IPS-18c (cell line): ENCODE measurements at regions not wholly inside any gene's neighbourhood (a gene's known extent, or its start where the extent isn't known, plus 50 kb on each side); places are given as distances from the start of the nearest gene placed in this dataset.

Experiments used
- H3K4me3 ChIP-seq: 2 replicates; pipeline ENCODE4 v1.7.0; 2013; ENCODE audit warnings: low read depth, mild to moderate bottlenecking, low read length, moderate library complexity; ENCODE audit not compliant: insufficient read depth
- H3K9me3 ChIP-seq: one replicate; pipeline ENCODE4 v1.6.1; 2013; ENCODE audit warnings: mild to moderate bottlenecking, low read length, moderate library complexity; ENCODE audit not compliant: control insufficient read depth, insufficient read depth

DNA sequence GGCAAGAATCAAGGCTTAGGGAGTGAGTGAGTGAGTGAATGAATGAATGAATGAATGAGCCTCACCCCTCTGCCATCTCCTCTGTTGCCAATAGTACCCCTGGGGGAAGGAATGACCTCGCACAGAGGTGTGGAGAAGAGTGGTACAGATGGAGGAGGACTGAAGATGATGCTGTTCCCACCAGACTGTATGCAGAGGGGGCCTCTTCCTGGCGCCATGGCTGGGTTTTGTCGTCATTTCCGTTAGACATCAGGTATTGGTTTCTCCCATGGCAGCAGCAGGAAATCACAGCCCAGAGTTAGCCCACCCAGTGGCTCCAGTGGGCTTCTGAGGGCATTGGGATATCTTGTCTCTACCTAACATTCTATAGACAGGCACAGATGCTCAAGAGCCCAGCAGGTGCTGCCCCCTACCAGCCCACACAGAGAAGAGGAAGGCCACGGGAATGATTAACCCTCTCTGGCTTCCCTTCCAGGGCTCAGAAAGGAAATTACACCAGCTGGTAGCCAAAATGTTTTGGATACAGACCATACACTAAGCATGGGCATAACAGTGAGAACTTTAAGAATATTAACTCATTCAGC is 109.8 kb upstream of the SLC6A11 start:
- Histone ChIP-seq H3K9me3 (no peaks in the 10 kb centered on the region), H3K4me3 (no peak overlapping the region)

DNA sequence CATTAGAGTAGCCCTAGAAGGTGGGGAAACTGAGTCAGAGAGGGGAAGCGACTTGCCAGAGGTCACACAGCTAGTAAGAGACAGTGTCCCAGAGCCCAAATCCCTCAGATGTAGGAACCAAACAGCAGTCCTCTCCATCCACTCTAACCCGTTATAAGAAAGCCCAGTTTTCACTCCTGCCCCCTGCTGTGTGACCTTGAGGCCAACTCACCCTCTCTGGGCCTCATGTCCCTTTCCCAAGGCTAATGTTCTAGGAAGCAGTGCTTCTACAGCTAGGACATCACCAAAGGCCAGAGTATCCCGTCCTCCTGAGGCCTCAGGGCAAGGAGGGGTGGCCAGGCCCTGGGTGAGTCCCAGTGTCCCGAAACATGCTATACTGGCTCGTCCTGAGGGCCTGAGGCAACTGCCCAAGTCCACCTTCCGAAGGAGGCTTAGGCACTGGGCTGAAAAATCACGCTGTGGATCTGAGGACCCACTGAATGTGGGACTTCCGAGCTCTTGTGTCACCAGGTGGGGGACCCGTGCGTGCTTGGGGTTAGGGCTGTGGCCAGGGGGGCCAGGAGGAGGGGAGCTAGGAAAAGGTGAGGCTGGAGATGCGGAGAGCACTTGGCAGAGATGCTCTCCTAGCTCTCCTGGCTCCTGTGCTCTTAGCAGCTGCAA is 109.2 kb upstream of the SLC6A11 start:
- no peaks in the 10 kb centered on the region for H3K9me3 ChIP-seq
- H3K4me3 ChIP-seq: peak overlapping the region; percentile 55

DNA sequence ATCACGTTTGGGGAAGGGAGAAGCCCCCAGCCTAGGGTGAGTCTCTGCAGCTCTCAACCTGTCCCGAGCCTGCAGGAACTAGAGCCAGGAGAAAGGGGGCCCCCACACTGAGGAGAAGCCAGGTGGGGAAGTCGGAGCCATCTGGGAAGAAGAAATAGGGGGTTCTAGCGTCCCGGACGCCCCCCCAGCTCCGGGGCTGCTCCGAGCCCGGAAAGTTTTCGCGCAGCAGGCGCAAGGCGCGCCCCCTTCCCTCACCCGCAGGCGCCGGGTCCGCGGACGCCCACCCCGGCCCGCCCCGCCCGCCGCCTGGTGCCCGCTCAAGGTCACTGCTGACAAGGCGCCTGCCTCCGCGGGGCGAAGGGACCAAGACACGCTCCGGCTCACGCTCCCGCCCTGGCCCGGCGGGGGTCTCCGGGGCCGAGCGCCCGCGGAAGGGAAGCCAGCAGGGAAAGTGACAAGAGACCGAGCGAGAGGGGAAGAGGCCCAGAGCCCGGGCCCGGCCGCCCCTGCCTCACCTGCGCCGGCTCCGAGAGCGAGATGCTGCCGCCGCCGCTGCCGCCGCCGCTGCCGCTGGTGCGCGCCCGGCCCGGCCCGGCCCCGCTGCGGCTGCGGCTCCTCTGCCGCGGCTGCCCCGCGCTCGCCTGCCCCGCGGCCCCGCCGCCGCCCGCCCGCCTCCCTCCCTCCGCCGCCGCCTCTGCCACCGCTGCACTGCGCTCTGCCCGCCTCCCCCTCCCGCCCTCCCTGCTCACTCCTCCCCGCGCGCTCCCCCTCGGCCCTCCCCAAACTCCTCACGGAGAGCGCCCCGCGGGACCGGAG is 108.4 kb upstream of the SLC6A11 start:
- H3K9me3 ChIP-seq: no peaks in the 10 kb centered on the region
- H3K4me3 ChIP-seq: peak overlapping the region; percentile 55

DNA sequence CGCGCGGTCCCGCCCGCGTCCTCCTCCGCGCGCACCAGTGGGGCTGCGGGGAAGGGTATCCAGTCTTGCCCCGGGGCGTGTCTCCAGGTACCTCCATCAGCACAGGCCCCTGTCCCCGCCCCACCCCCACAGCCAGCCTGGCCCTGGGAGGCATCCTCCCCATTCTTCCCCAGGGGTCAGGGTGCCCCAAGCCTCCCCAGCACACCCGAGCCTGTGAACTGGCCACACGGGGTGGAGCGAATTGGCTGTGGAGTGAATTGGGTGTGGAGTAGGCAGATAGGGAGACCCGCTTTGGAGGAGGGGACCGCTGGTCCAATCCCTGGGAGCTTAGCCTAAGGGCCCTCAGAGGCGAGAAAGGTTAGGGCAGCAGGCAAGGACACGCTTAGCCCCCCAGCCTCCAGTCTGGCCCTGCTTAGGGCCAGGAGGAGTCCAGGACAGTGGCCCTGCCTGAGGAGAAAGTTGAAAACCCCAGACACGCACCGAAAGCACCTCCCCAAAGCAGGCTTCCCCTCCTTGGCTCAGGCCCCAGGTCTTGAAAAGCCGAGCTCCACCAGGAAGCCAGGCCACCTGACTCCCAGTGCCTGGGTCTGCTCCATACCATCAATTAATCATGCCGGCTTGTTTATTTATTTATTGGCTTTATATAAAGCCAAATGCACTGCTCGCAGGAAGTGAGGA is 107.7 kb upstream of the SLC6A11 start:
- no peaks in the 10 kb centered on the region for H3K9me3 ChIP-seq
- H3K4me3 ChIP-seq: peak overlapping the region; percentile 28; the same call in 1 of the 2 replicates

DNA sequence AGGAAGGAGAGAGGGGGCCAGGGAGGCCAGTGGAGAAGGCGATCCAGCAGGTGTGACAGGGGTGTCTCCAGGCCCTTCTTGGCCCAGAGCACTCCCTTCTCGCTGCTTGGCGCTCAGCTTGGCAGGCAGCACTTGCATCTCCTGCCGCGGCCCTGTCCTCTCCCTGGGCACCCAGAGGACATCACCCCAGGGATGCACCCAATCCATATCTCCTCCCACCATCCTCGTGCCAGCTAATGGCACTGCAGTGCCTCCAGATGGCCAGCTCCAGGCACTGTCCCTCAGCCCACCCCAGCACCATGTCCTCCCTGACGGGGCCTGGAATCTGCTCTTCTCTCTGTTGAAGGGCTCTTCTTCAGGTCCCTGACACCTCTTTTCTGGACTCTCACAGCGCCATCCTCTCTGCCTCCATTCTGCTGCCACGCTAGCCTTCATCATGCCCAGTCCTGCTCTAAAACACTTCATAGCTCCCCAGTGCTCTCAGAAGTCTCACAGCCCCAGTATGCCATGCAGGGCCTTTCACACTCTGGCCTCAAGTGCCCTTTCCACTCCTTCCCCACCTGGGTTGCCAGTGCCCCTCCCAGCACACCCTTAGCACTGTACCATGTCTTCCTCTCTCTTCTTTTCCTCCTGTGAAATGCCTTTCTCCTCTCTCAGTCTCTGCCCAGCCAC is 106.8 kb upstream of the SLC6A11 start:
- Histone ChIP-seq H3K4me3 (no peak overlapping the region), H3K9me3 (no peaks in the 10 kb centered on the region)

DNA sequence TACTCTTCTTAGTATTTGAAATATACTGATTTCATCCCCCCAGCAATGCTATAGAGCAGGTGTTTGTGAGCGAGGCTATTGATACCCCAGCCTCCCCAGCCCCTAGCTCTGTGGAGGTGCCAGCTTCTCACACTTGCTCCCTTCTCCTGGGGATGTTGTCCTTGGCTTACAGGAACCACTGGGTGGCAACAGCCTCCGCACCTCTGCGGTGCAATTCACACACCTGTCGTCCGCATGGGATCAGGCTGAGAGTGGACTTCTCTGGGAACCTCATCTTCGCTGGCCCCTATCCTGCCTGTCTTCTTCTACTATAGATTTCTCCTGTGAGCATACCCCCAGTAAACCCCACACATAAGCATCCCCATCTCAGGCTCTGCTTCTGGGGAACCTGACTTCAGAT is 103.9 kb upstream of the SLC6A11 start:
- no peaks in the 10 kb centered on the region for H3K9me3 ChIP-seq
- no peak overlapping the region for H3K4me3 ChIP-seq

DNA sequence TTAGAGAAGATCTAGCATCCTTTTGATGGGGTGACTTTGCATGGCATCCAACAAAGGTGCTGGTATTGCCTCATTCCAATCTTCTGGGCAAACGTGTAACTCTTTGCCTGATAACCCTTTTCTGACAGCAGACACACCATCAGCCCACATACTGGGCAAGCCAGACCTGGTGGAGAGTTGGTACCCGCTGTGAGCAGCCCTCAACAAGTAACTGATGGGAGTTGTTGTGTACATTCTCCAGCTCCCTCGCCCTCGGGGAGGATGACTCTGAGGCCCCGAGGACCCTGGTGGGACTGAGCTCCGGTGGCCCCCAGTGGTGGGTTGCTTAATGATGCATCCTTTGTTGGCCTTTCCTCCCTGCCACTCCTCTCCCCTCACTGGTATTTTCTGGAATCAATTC is 102.4 kb upstream of the SLC6A11 start:
- Histone ChIP-seq H3K4me3 (no peak overlapping the region), H3K9me3 (no peaks in the 10 kb centered on the region)

DNA sequence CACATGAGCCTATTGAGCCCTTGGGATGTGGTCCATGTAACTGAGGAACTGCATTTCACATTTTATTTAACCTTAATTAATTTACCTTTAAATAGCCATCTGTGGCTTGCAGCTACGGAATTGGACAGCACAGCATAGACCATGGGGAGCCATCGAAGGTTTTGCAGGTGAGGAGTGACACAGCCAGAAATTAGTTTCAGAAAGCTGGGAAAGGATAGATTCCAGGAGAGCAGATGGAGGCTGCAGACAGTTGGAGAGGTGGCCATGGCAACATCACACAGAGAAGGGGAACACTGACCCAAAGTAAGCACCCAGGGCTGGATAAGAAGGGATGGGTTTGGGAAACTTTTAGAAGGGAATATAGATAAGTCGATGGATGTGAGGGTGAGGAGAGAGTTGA is 100.1 kb upstream of the SLC6A11 start:
- Histone ChIP-seq H3K4me3 (no peak overlapping the region), H3K9me3 (no peaks in the 10 kb centered on the region)

DNA sequence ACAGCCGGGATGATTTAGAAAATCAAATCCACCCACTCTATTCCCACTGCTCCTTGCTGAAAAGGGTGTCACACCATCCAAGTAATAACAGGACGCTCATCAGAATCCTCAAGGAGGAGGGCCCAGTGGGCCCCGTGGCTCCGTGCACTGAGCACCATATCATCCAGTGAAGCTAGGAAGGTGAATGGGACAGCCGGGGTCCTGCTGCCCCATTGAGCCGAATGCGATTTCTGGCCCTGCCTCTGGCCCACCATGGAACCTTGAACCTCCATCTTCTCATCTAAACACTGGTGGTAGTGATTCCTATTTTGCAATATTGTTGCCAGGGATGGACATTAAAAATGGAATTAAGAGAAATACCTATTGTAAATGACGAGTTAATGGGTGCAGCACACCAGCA is 99.1 kb upstream of the SLC6A11 start:
- Histone ChIP-seq H3K4me3 (no peak overlapping the region), H3K9me3 (no peaks in the 10 kb centered on the region)

DNA sequence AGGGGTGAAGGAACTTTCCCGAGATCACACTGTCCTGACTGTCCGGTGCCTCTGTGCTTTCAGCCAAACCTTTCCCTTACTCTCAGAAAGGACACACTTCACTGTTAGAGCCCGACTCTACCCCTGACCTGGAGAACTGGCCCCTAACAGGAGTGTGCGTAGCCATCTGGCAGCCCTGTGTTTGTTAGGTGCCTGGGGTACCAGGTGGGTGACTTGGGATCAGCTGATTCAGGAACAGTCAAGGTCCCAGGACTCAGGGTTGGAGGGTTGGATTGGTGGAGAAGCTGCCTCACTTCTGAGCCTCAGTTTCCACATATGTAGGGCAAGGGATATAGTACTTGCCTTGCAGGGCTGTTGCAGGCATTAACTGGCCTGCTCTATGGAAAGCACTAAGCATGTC is 98.3 kb upstream of the SLC6A11 start:
- no peak overlapping the region for H3K4me3 ChIP-seq
- no peaks in the 10 kb centered on the region for H3K9me3 ChIP-seq

DNA sequence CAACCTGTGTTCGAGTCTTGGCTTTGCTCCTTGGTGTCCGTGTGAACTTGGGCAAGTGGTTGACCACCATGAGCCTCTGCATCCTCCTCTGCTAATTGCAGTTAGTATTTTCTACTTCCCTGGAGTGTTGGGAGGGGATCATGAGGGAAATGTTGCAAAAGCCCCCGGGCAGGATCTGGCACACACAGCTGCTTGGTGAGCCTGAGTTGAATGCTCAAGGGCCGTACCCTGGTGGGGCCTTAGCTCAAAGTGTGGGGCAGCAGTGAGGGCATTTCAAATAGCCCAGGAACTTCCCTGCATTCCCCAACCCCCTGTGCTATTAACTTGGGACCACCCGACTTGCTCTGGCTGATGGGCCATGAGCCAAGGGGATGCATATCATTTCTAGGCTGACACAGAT is 94.9 kb upstream of the SLC6A11 start:
- Histone ChIP-seq H3K9me3 (no peaks in the 10 kb centered on the region), H3K4me3 (no peak overlapping the region)

DNA sequence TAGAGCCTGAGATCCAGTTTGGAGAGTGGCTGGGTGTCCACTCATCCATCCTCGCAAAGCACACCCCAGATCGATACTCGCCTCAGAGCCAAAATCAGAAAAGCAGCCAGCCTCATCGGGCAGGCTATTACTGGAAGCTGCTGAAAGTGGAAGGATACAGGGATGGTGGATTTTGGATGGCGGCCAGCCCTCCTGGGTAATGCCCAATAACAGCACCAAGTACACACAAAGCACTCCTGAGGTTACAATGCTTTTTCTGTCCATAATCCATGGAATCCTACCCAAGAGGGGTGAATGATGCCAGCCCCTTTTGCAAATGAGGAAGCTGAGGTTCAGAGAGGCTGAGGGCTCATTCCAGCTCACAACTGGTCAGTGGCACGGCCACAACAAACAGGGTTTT is 93.1 kb upstream of the SLC6A11 start:
- Histone ChIP-seq H3K4me3 (no peak overlapping the region), H3K9me3 (no peaks in the 10 kb centered on the region)

DNA sequence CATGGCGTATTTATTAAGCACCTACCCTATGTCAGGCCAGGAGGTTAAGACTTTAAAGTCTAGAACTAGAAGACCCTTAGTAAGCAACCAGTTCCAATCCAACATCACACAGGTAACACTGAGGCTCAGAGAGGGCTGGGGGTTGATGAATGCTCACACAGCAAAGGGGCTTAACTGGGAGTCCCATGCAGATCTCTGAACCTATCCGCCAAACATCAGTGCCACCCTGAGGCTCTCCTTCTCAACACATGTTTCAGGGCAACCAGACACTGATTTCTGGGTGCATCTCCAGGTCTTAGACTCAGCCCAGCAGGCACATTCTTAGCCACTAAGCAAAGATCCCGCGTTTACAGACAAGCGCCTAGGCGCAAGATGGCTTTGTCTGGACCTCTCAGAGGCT is 92.0 kb upstream of the SLC6A11 start:
- H3K9me3 ChIP-seq: no peaks in the 10 kb centered on the region
- H3K4me3 ChIP-seq: no peak overlapping the region

DNA sequence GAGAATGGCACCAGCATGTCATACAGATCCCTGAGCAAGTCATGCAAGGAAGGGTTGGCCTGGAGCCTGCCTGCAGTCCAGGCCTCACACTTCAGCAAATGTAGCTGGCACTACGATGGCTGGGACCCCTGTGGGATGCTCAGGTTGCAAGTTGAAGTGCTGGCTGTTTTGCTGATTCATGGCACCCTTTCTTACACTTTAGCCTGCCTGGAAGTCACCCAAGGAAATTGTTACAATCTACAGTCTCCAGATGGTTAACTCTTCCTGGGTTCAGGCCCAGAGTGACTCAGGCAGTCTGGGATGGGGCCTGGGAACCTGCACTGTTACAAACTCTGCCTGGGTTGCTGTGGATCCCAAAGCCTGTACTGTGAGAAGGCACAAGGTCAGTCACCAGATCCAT is 91.0 kb upstream of the SLC6A11 start:
- Histone ChIP-seq H3K9me3 (peaks cover 2% of the 10 kb centered on the region), H3K4me3 (no peak overlapping the region)

DNA sequence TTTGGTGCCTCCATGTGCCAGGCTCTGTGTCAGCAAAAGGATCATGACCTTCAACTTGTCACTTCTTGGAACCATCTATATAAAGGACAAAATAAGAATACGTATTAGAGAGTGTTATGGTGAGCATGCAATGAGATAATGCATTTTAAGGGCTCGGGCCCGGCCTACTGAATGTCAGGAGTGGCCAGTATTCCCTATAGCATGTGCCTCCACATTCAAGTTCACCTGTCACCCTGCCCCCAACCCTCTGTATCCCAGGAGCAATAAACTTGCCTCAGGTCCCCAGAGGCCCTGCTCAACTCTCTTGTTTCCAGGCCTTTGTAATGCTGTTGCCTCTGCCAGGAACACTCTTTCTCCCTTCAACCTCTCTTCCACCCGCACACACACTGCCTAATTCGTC is 90.2 kb upstream of the SLC6A11 start:
- H3K4me3 ChIP-seq: no peak overlapping the region
- H3K9me3 ChIP-seq: peaks cover 2% of the 10 kb centered on the region

DNA sequence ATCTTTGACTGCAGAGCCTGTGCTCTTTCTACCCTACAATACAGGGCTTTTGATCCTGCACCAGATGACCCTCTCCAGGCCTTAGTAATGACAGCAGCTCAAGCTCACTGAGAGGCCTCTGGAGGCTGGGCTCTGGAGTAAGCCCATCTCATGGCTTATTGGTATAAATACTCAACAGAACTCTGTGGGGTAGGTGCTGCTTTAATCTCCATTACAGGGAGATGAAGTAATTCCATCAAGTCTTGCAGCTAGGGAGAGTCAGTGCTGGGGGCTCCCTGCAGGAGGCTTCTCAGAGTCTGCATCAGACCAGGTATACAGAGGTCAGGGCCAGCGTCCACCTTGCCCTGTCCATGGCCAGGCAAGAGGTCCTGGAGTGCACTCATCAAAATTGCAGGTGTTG is 89.2 kb upstream of the SLC6A11 start:
- peaks cover 2% of the 10 kb centered on the region for H3K9me3 ChIP-seq
- H3K4me3 ChIP-seq: no peak overlapping the region

DNA sequence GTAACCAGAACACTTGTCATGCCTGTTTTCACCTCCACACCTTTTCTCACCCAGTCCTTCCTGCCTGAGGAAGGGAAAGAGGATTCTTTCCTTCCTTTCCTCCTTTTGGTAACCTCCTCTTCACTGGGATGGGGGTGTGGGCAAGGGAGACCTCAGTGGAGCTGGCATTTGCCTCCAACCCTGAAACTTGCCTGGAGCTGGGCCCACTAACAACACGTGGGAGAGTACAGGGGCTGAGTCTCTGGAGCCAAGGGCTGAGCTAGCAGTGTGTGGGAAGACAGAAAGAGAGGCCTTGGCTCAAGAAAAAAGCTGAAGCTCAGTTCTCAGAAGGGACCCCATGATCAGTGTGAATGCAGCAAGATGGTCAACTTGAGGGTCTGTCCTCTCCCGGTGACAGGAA is 86.6 kb upstream of the SLC6A11 start:
- H3K4me3 ChIP-seq: no peak overlapping the region

More for the DNA sequence above, 86.6 kb upstream of the SLC6A11 start:
- H3K9me3 ChIP-seq: peaks cover 2% of the 10 kb centered on the region
